HG03045 (cell line): ENCODE measurements at regions not wholly inside any gene's neighbourhood (a gene's known extent, or its start where the extent isn't known, plus 50 kb on each side); places are given as distances from the start of the nearest gene placed in this dataset.

Experiments used
- ATAC-seq: cut with Tn5 transposase; IDR thresholded peaks from one replicate; pipeline ENCODE4 v1.9.1; 2021; ENCODE audit warnings: mild to moderate bottlenecking, moderate library complexity; ENCODE audit not compliant: unreplicated experiment

- no peak for ATAC-seq
These were observed 692.8 kb upstream of the CDH18 start for GRCh38 chr5:20680718-20681302.

GRCh38 chr5:20678814-20679298 is 690.9 kb upstream of the CDH18 start:
- ATAC-seq: no peak

- no peak for ATAC-seq
These were observed 690.4 kb upstream of the CDH18 start for GRCh38 chr5:20678386-20678785.

GRCh38 chr5:20660588-20660987 is 672.6 kb upstream of the CDH18 start:
- ATAC-seq: no peak

GRCh38 chr5:20656262-20656661 is 668.3 kb upstream of the CDH18 start:
- ATAC-seq: no peak

- ATAC-seq: no peak
These were observed 667.2 kb upstream of the CDH18 start for GRCh38 chr5:20655211-20655610.

GRCh38 chr5:20654746-20655145 is 666.7 kb upstream of the CDH18 start:
- no peak for ATAC-seq

- ATAC-seq: no peak
These were observed 666.0 kb upstream of the CDH18 start for GRCh38 chr5:20654033-20654432.

GRCh38 chr5:20649966-20650365 is 662.0 kb upstream of the CDH18 start:
- ATAC-seq: no peak

- ATAC-seq: no peak
These were observed 661.0 kb upstream of the CDH18 start for GRCh38 chr5:20648981-20649380.

- ATAC-seq: no peak
These were observed 648.7 kb upstream of the CDH18 start for GRCh38 chr5:20636686-20637085.

- ATAC-seq: no peak
These were observed 631.6 kb upstream of the CDH18 start for GRCh38 chr5:20619591-20619990.

GRCh38 chr5:20618340-20618739 is 630.3 kb upstream of the CDH18 start:
- no peak for ATAC-seq

GRCh38 chr5:20617841-20618240 is 629.8 kb upstream of the CDH18 start:
- no peak for ATAC-seq

- no peak for ATAC-seq
These were observed 628.0 kb upstream of the CDH18 start for GRCh38 chr5:20615888-20616563.

- no peak for ATAC-seq
These were observed 623.6 kb upstream of the CDH18 start for GRCh38 chr5:20611620-20612019.

GRCh38 chr5:20610681-20611080 is 622.7 kb upstream of the CDH18 start:
- ATAC-seq: no peak

- ATAC-seq: no peak
These were observed 621.1 kb upstream of the CDH18 start for GRCh38 chr5:20609126-20609525.

GRCh38 chr5:20608567-20608966 is 620.6 kb upstream of the CDH18 start:
- no peak for ATAC-seq

GRCh38 chr5:20605732-20606525 is 617.9 kb upstream of the CDH18 start:
- no peak for ATAC-seq

- no peak for ATAC-seq
These were observed 617.0 kb upstream of the CDH18 start for GRCh38 chr5:20604992-20605391.

GRCh38 chr5:20601678-20602100 is 613.7 kb upstream of the CDH18 start:
- ATAC-seq: no peak
